GM12878 (cell line): ENCODE measurements at regions not wholly inside any gene's neighbourhood (a gene's known extent, or its start where the extent isn't known, plus 50 kb on each side); places are given as distances from the start of the nearest gene placed in this dataset.

Experiments
- ATAC-seq: fragments of 200-7000 bp; cut with Tn5 transposase; 3 replicates; pipeline ENCODE4 v1.9.1; 2020; ENCODE audit warnings: mild to moderate bottlenecking, moderate library complexity
- BruUV-seq: library from RNA; stranded (reverse); fragments of 400-500 nt; replicated peaks from 2 replicates; lab custom pipeline; 2021; lab: Mats Ljungman, UMichigan
- CTCF ChIA-PET: fragments of 300-600 bp; sonication (Branson Sonifier 250); formaldehyde crosslinking; extraction: SDS; loops from one replicate; lab custom pipeline; 2021; ENCODE audit warnings: inconsistent platforms; lab: Yijun Ruan, JAX
- POLR2A ChIA-PET: fragments of 350-600 bp; formaldehyde crosslinking; extraction: SDS; loops from one replicate; lab custom pipeline; 2021; ENCODE audit warnings: inconsistent platforms; lab: Charles Lee
- RAD21 ChIA-PET: fragments of 300-600 bp; sonication (Branson Sonifier 250); formaldehyde crosslinking; loops from one replicate; lab custom pipeline; 2023; ENCODE audit warnings: antibody characterized with exemption; ENCODE audit not compliant: unreplicated experiment; lab: Charles Lee
- SMC1A ChIA-PET: fragments of 300-600 bp; sonication (Branson Sonifier 250); formaldehyde crosslinking; loops from one replicate; lab custom pipeline; 2023; ENCODE audit not compliant: unreplicated experiment, uncharacterized antibody; lab: Charles Lee
- DNase-seq: peaks from one replicate; pipeline ENCODE4 v3.0.0-alpha.2; 2011; ENCODE audit warnings: low read depth, low spot score
- FAIRE-seq: peaks from 3 replicates; lab custom pipeline; 2011; peaks lifted over from hg19 to GRCh38; lab: Jason Lieb, UNC
- H2AFZ ChIP-seq: 2 replicates; pipeline ENCODE4 v1.6.0; 2011; ENCODE audit warnings: low read depth, low read length, control low read depth; ENCODE audit not compliant: control insufficient read depth
- H3K27ac ChIP-seq: 2 replicates; pipeline ENCODE4 v1.5.1; 2011; ENCODE audit warnings: control low read depth; ENCODE audit not compliant: control insufficient read depth, insufficient read depth
- H3K27me3 ChIP-seq, 2 experiments: replicated peaks in 1 of 2; 2 replicates each; pipeline versions ENCODE4 v1.6.0 to v1.6.1; 2011; ENCODE audit warnings: low read length in 1 of 2; ENCODE audit not compliant: control insufficient read depth in 2 of 2, insufficient read depth in 2 of 2
- H3K36me3 ChIP-seq, 2 experiments: 2 replicates each; pipeline ENCODE4 v1.5.1; 2011; ENCODE audit warnings: low read length in 1 of 2; ENCODE audit not compliant: control insufficient read depth in 2 of 2, insufficient read depth in 2 of 2
- H3K4me1 ChIP-seq: 2 replicates; pipeline ENCODE4 v1.6.1; 2011; ENCODE audit warnings: mild to moderate bottlenecking, low read length, moderate library complexity, mixed read lengths; ENCODE audit not compliant: control insufficient read depth, insufficient read depth
- H3K4me2 ChIP-seq: 2 replicates; pipeline ENCODE4 v1.6.0; 2011; ENCODE audit warnings: control low read depth; ENCODE audit not compliant: control insufficient read depth, insufficient read depth
- H3K4me3 ChIP-seq: fragments of 200-600 bp; sonication (generic); 2 replicates; pipeline ENCODE4 v1.5.1; 2016
- H3K79me2 ChIP-seq: 2 replicates; pipeline ENCODE4 v1.6.0; 2011; ENCODE audit warnings: low read length; ENCODE audit not compliant: control insufficient read depth, insufficient read depth
- H3K9ac ChIP-seq: 2 replicates; pipeline ENCODE4 v1.8.0; 2011; ENCODE audit warnings: low read length, control low read depth, mixed read lengths; ENCODE audit not compliant: control insufficient read depth, insufficient read depth
- H3K9me3 ChIP-seq: replicated peaks from 3 replicates; pipeline ENCODE4 v1.5.1; 2011; ENCODE audit warnings: mild to moderate bottlenecking, low read length; ENCODE audit not compliant: control insufficient read depth, insufficient read depth
- H4K20me1 ChIP-seq: 2 replicates; pipeline ENCODE4 v1.6.0; 2011; ENCODE audit not compliant: control insufficient read depth, insufficient read depth
- CREB1 ChIP-seq: IDR thresholded peaks from 2 replicates; pipeline ENCODE4 v1.6.1; 2012; ENCODE audit warnings: low read depth, mild to moderate bottlenecking, inconsistent platforms
- ESRRA ChIP-seq: IDR thresholded peaks from 2 replicates; pipeline ENCODE4 v1.6.1; 2012; ENCODE audit warnings: mild to moderate bottlenecking, low read length, improper control_type of control experiment
- FOXM1 ChIP-seq: IDR thresholded peaks from 2 replicates; pipeline ENCODE4 v1.6.1; 2012; ENCODE audit warnings: low read depth, mild to moderate bottlenecking, inconsistent platforms, low read length, moderate library complexity
- HDGF ChIP-seq: fragments of 450-650 bp; IDR thresholded peaks from 2 replicates; pipeline ENCODE4 v1.6.1; 2016; ENCODE audit warnings: antibody characterized with exemption
- IKZF2 ChIP-seq, 2 experiments: fragments of 450-650 bp; IDR thresholded peaks; 2 replicates each; pipeline ENCODE4 v1.6.1; 2017; ENCODE audit warnings: mild to moderate bottlenecking in 2 of 2, moderate library complexity in 2 of 2
- KLF5 ChIP-seq: fragments of 450-650 bp; IDR thresholded peaks from 2 replicates; pipeline ENCODE4 v1.6.1; 2014; ENCODE audit warnings: mild to moderate bottlenecking; ENCODE audit not compliant: partially characterized antibody
- NR2C2 ChIP-seq: IDR thresholded peaks from 2 replicates; pipeline ENCODE4 v1.6.1; 2011; ENCODE audit warnings: borderline replicate concordance, low read depth; ENCODE audit not compliant: control insufficient read depth, insufficient read length
- PBX3 ChIP-seq: IDR thresholded peaks from 2 replicates; pipeline ENCODE4 v1.6.1; 2011; ENCODE audit warnings: mild to moderate bottlenecking, low read depth, low read length, moderate library complexity; ENCODE audit not compliant: insufficient replicate concordance
- RAD51 ChIP-seq: fragments of 450-650 bp; IDR thresholded peaks from 2 replicates; pipeline ENCODE4 v1.6.1; 2016; ENCODE audit warnings: moderate library complexity, mild to moderate bottlenecking, inconsistent platforms
- RBBP5 ChIP-seq: fragments of 200-600 bp; sonication (generic); conservative IDR thresholded peaks from 2 replicates; pipeline ENCODE4 v1.6.1; 2016
- SPI1 ChIP-seq: IDR thresholded peaks from 2 replicates; pipeline ENCODE4 v1.6.1; 2011; ENCODE audit warnings: low read depth, mild to moderate bottlenecking, low read length, moderate library complexity, borderline replicate concordance; ENCODE audit not compliant: insufficient read depth
- USF1 ChIP-seq: IDR thresholded peaks from 2 replicates; pipeline ENCODE4 v1.6.1; 2011; ENCODE audit warnings: borderline replicate concordance, low read depth, mild to moderate bottlenecking, moderate library complexity, mixed read lengths, low read length; ENCODE audit not compliant: insufficient read depth; ENCODE audit errors: extremely low read length
- WGBS: methylation state at CpG from one replicate; pipeline ENCODE4 v1.1.6; 2016; ENCODE audit warnings: low lambda C conversion rate; ENCODE audit not compliant: insufficient replicate concordance, insufficient coverage; ENCODE audit errors: missing lambda C conversion rate; 5-methylcytosine and 5-hydroxymethylcytosine counted together
- in situ Hi-C: fragments of 300-500 bp; cut with MboI; formaldehyde crosslinking; loops from 9 replicates; pipeline ENCODE4 v1.14.3; 2018; ENCODE audit warnings: mixed read lengths
- intact Hi-C: fragments of 100-400 bp; cut with micrococcal nuclease; formaldehyde crosslinking; loops from one replicate; pipeline ENCODE4 v1.14.2; 2022; ENCODE audit not compliant: unreplicated experiment
- TF ChIP-seq, protein P1 (sequence below), 3 experiments: IDR thresholded peaks in 2 of 3; conservative IDR thresholded peaks in 1 of 3; 2 replicates each; pipeline ENCODE4 v1.5.1; 2011; ENCODE audit warnings: low read depth in 3 of 3, low read length in 3 of 3, mild to moderate bottlenecking in 3 of 3, control low read depth in 2 of 3, moderate library complexity in 2 of 3, inconsistent platforms in 1 of 3, mixed read lengths in 1 of 3; ENCODE audit not compliant: control insufficient read depth in 2 of 3, insufficient read depth in 1 of 3; ENCODE audit errors: extremely low read depth in 1 of 3
- TF ChIP-seq, protein P2 (sequence below): IDR thresholded peaks from 2 replicates; pipeline ENCODE4 v1.6.1; 2011; ENCODE audit warnings: low read depth, low read length, improper control_type of control experiment, borderline replicate concordance

- FAIRE-seq (no peak), DNase-seq (no peak), ATAC-seq (no peak)
- H3K27me3 ChIP-seq: no peaks in the 10 kb centered on the region
- no peak overlapping the region for H2AFZ ChIP-seq
- no peak overlapping the region for H3K4me2 ChIP-seq
- SMC1A ChIA-PET: no interaction called here
- in situ Hi-C loops: no loop called here
- no peak overlapping the region for H3K9ac ChIP-seq
- no peak overlapping the region for H3K4me3 ChIP-seq
- no peak overlapping the region for H3K27ac ChIP-seq
- TF ChIP-seq ESRRA: no peak
- TF ChIP-seq CREB1: no peak
- TF ChIP-seq NR2C2: no peak
- TF ChIP-seq, protein P1, sequence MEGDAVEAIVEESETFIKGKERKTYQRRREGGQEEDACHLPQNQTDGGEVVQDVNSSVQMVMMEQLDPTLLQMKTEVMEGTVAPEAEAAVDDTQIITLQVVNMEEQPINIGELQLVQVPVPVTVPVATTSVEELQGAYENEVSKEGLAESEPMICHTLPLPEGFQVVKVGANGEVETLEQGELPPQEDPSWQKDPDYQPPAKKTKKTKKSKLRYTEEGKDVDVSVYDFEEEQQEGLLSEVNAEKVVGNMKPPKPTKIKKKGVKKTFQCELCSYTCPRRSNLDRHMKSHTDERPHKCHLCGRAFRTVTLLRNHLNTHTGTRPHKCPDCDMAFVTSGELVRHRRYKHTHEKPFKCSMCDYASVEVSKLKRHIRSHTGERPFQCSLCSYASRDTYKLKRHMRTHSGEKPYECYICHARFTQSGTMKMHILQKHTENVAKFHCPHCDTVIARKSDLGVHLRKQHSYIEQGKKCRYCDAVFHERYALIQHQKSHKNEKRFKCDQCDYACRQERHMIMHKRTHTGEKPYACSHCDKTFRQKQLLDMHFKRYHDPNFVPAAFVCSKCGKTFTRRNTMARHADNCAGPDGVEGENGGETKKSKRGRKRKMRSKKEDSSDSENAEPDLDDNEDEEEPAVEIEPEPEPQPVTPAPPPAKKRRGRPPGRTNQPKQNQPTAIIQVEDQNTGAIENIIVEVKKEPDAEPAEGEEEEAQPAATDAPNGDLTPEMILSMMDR (IDR thresholded peaks at IDR 0.05 in 2 of 3, conservative IDR thresholded peaks at IDR 0.05 in 1 of 3; ENCODE audit: control insufficient read depth in 2 of 3, extremely low read depth in 1 of 3, insufficient read depth in 1 of 3, low read depth in 3 of 3, low read length in 3 of 3): no peak
- BruUV-seq: no TSS peak
- intact Hi-C loops: no loop called here
- CTCF ChIA-PET: no interaction called here
- no peaks in the 10 kb centered on the region for H3K9me3 ChIP-seq
- H3K36me3 ChIP-seq: no peaks in the 10 kb centered on the region
- H3K4me1 ChIP-seq: no peaks in the 10 kb centered on the region
- H3K79me2 ChIP-seq: no peaks in the 10 kb centered on the region
- POLR2A ChIA-PET: no interaction called here
- 0% methylated on average over 5 of the region's 5 CpGs for WGBS
- RAD21 ChIA-PET: no interaction called here
- H4K20me1 ChIP-seq: no peaks in the 10 kb centered on the region
These were observed 295.5 kb upstream of the EEF2KMT start for GRCh38 chr16:5393070-5393469.

DNA sequence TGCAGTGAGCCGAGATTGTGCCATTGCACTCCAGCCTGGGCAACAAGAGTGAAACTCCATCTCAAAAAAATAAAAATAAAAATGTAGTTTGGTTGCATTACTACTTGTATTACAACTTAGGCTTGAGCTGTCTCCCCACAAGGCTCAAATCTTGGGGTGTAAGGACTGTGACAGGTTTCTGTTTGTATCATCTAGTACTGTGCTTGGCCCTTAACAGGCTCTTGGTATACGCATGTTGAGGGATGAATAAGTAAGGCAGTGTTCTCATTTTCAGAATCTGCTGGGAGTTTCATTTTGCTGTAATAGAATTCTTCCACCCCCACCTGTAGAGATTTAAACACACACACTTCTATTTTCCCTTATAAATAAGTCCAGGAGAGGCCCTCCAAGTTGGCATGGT is 289.4 kb upstream of the EEF2KMT start:
- ChIA-PET SMC1A (no interaction called here), CTCF (no interaction called here), RAD21 (no interaction called here), POLR2A (no interaction called here)
- in situ Hi-C loops (no loop called here), intact Hi-C loops (no loop called here)
- no peaks in the 10 kb centered on the region for H3K79me2 ChIP-seq
- no peak overlapping the region for H3K4me2 ChIP-seq
- ATAC-seq: 0 out of 3 replicates have a peak, but pooled peaks have one; percentile 26
- WGBS: 42% methylated on average over 2 of the region's 2 CpGs
- H3K9me3 ChIP-seq: no peaks in the 10 kb centered on the region
- no peak for FAIRE-seq
- no peaks in the 10 kb centered on the region for H3K4me1 ChIP-seq
- no peaks in the 10 kb centered on the region for H3K36me3 ChIP-seq
- H3K27ac ChIP-seq: no peak overlapping the region
- H3K9ac ChIP-seq: no peak overlapping the region
- H3K4me3 ChIP-seq: no peak overlapping the region
- H2AFZ ChIP-seq: no peak overlapping the region
- BruUV-seq: no TSS peak
- H3K27me3 ChIP-seq: no peaks in the 10 kb centered on the region
- H4K20me1 ChIP-seq: no peaks in the 10 kb centered on the region
- no peak for DNase-seq
- TF ChIP-seq IKZF2 (IDR thresholded peaks at IDR 0.05) (no peak), FOXM1 (no peak), USF1 (no peak), KLF5 (no peak), SPI1 (no peak), RBBP5 (no peak), RAD51 (no peak), PBX3 (no peak), HDGF (no peak)
- TF ChIP-seq, protein P2, sequence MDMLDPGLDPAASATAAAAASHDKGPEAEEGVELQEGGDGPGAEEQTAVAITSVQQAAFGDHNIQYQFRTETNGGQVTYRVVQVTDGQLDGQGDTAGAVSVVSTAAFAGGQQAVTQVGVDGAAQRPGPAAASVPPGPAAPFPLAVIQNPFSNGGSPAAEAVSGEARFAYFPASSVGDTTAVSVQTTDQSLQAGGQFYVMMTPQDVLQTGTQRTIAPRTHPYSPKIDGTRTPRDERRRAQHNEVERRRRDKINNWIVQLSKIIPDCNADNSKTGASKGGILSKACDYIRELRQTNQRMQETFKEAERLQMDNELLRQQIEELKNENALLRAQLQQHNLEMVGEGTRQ: no peak
